ENCODE measurements at regions not wholly inside any gene's neighbourhood (a gene's known extent, or its start where the extent isn't known, plus 50 kb on each side); places are given as distances from the start of the nearest gene placed in this dataset.

DNA sequence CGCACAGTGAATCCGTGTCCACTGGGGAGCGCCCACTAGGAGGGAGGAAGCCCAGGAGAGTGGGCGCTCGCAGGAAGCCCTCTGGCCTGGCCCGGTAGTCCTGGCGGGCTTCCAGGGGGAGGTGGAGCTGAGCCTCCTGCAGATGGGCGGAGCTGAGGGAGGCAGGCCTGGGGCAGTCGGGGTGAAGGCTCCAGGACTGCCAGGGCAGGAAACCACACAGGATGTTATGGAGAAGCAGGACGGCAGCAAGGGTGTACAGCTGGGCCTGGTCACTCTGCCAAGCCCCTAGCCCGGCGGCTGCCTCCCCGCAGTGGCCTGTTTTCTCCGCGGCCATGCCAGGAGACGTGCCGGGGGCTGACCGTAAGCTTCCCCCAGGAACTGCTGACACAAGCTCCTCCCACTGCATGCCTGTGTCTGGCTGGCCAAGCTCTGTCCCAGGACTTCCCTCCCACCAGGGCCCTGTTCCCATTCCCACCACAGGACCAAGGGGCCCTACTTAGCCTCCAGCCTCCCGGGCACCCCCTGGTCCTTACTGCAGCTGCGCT is 143.4 kb upstream of the C14orf180 start:
- no CpG with 5 or more reads among the region's 20 CpGs for WGBS (ENCODE audit: insufficient coverage, insufficient read length)
- DNase-seq (ENCODE audit: low read depth, low spot score): no peak
- Histone ChIP-seq H3K36me3 (ENCODE audit: control insufficient read depth, insufficient read depth, low read length) (no peaks in the 10 kb centered on the region), H3K27ac (ENCODE audit: low read length) (no peak overlapping the region), H3K4me1 (ENCODE audit: control insufficient read depth, insufficient read depth, low read length) (peaks cover 2% of the 10 kb centered on the region), H3K27me3 (ENCODE audit: control insufficient read depth, insufficient read depth, low read length) (no peaks in the 10 kb centered on the region), H3K4me3 (ENCODE audit: low read length) (no peak overlapping the region), H3K9me3 (ENCODE audit: control insufficient read depth, insufficient read depth, low read length) (no peaks in the 10 kb centered on the region)

DNA sequence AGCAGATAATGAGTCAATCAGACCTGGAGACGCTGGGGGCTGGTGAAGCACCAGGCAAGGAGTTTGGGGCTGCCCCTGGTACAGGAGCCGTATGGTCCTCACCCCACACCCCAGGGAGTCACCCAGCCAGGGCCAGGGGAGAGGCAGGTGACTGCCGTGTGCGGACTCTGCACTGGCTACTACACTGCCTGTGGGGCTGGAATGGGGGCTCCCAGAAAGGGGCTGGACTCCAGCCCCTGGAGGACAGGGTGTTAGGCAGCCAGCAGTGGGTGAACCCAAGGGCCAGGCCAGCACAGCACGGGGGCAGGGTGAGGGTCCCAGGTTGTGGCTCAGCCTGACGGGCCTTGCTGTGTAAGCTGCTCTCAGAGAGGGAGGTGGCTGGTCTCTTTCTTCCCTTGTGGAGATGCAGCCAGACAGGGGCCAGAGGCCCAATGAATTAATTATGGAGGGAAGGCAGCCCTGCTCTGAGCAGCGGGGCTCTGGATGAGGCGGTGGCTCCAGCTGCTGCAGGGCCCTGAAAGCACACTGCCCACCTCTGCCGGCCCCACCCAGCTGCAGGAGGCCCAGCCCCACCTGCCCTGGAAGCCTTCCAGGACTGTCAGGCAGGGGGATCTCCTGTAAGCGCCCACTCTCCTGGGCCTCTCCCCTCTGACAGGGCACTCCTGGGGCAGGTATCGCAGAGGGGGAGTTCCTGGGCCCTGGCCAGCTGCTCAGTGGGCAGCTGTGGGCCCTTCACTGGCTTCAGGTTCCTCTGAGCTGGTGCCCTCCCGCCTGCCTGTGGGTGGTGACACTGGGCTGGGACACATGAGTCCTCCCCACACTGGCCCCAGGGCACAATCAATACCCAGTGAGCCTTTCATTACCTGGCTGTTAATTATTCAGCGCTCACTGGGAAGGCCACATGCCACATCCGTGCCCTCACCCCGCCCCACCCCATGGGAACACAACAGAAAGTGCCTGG is 142.5 kb upstream of the C14orf180 start:
- WGBS (ENCODE audit: insufficient coverage, insufficient read length): no CpG with 5 or more reads among the region's 15 CpGs
- Histone ChIP-seq H3K27ac (ENCODE audit: low read length) (no peak overlapping the region), H3K9me3 (ENCODE audit: control insufficient read depth, insufficient read depth, low read length) (no peaks in the 10 kb centered on the region), H3K36me3 (ENCODE audit: control insufficient read depth, insufficient read depth, low read length) (no peaks in the 10 kb centered on the region), H3K27me3 (ENCODE audit: control insufficient read depth, insufficient read depth, low read length) (no peaks in the 10 kb centered on the region), H3K4me1 (ENCODE audit: control insufficient read depth, insufficient read depth, low read length) (peaks cover 2% of the 10 kb centered on the region), H3K4me3 (ENCODE audit: low read length) (no peak overlapping the region)
- DNase-seq (ENCODE audit: low read depth, low spot score): no peak

DNA sequence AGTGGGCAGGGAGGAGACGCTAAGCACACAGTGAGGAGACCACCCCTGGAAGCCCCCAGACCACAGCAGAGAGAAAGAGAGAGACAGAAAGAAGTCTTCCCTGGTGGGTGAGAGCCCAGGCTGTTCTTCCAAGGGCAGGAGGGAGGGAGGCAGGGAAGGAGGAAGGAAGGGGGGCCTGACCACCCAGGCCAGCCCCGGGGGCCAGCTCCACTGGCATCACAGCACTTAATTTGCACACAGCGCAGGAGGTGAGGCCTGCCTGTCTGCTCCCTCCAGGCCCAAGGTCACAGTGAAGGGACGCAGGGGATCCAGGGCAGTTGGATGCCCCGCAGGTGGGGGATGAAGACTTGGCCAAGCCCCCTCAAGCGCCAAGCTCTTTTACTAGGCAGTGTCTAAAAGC is 141.9 kb upstream of the C14orf180 start:
- H3K36me3 ChIP-seq (ENCODE audit: control insufficient read depth, insufficient read depth, low read length): no peaks in the 10 kb centered on the region
- H3K4me1 ChIP-seq (ENCODE audit: control insufficient read depth, insufficient read depth, low read length): peaks cover 2% of the 10 kb centered on the region; the same call in 1 of the 2 replicates
- no peaks in the 10 kb centered on the region for H3K9me3 ChIP-seq (ENCODE audit: control insufficient read depth, insufficient read depth, low read length)
- no peaks in the 10 kb centered on the region for H3K27me3 ChIP-seq (ENCODE audit: control insufficient read depth, insufficient read depth, low read length)
- no peak for DNase-seq (ENCODE audit: low read depth, low spot score)
- no CpG with 5 or more reads among the region's 6 CpGs for WGBS (ENCODE audit: insufficient coverage, insufficient read length)
- H3K4me3 ChIP-seq (ENCODE audit: low read length): no peak overlapping the region
- H3K27ac ChIP-seq (ENCODE audit: low read length): no peak overlapping the region

DNA sequence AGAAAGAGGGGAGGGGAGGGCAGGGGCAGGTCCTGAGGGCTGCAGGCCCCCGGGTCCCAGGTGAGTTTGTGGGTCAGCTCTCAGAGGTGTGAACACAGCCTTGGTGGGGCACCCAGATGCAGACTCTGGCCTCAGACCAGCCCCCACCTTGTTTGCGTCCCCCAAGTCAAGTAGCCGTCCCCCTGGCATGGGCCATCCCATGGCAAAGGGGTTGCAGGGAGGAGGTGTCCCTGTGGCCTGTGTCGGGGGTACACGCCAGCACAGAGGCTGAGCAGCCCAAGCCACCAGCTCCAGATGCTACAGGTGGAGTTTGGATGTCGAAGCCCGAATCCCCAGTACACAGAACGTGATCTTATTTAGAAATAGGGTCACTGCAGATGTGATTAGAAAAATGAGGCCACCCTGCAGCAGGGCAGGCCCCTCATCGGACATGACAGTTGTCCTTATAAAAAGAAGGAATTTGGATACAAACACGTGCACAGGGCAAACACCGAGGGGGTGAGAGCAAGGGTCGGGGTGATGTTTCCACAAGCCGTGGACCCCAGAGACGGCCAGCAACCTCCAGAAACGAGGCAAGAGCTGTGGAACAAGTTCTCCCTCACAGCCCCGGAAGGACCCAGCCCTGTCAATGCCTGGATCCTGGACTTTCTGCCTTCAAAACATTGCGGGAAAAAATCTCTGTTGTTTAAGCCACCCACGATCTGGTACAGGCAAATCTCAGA is 141.2 kb upstream of the C14orf180 start:
- no peak for DNase-seq (ENCODE audit: low read depth, low spot score)
- no peak overlapping the region for H3K4me3 ChIP-seq (ENCODE audit: low read length)
- no peak overlapping the region for H3K27ac ChIP-seq (ENCODE audit: low read length)
- no peaks in the 10 kb centered on the region for H3K27me3 ChIP-seq (ENCODE audit: control insufficient read depth, insufficient read depth, low read length)
- WGBS (ENCODE audit: insufficient coverage, insufficient read length): no CpG with 5 or more reads among the region's 18 CpGs
- H3K9me3 ChIP-seq (ENCODE audit: control insufficient read depth, insufficient read depth, low read length): no peaks in the 10 kb centered on the region
- no peaks in the 10 kb centered on the region for H3K36me3 ChIP-seq (ENCODE audit: control insufficient read depth, insufficient read depth, low read length)
- H3K4me1 ChIP-seq (ENCODE audit: control insufficient read depth, insufficient read depth, low read length): peaks cover 3% of the 10 kb centered on the region

DNA sequence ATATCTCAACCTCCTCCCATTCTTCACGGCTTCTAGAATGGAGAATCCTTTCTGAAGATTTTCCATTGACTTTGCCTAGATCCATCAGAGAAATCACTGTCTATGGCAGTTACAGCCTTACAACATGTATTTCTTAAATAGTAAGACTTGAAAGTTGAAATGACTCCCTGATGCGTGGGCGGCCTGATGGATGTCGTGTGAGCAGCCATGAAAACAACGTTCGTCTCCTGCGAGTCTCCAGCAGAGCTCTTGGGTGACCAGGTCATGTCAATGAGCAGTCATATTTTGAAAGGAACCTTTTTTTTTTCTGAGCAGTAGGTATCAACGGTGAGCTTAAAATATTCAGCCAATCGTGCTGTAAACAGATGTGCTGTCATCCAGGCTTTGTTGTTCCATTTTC is 139.9 kb upstream of the C14orf180 start:
- Histone ChIP-seq H3K4me3 (ENCODE audit: low read length) (no peak overlapping the region), H3K27me3 (ENCODE audit: control insufficient read depth, insufficient read depth, low read length) (no peaks in the 10 kb centered on the region), H3K9me3 (ENCODE audit: control insufficient read depth, insufficient read depth, low read length) (no peaks in the 10 kb centered on the region), H3K4me1 (ENCODE audit: control insufficient read depth, insufficient read depth, low read length) (peaks cover 3% of the 10 kb centered on the region), H3K36me3 (ENCODE audit: control insufficient read depth, insufficient read depth, low read length) (no peaks in the 10 kb centered on the region), H3K27ac (ENCODE audit: low read length) (no peak overlapping the region)
- WGBS (ENCODE audit: insufficient coverage, insufficient read length): no CpG with 5 or more reads among the region's 9 CpGs
- no peak for DNase-seq (ENCODE audit: low read depth, low spot score)

DNA sequence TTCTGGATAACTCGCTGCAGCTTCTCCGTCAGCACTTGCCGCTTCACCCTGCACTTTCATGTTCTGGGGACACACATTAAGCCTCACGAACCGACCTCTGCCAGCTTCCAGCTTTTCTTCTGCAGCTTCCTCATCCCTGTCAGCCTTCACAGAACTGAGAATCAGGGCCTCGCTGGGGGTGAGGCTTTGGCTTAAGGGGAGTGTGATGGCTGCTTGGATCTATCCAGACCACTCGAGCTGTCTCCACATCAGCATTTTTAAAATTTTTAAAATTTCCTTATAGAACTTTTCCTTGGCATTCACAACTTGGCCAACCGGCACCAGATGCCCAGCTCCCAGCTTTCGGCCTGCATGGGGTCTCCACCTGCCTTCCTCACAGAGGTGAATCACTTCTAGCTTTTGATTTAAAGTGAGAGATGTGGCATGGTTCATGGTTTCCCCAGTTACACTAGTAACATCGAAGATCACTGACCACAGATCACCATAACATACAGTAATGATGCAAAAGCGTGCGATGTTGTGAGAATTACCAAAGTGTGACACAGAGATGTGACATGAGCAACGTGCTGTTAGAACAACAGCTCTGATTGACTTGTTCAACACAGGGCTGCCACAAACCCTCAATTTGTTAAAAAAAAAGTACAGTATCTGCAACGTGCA is 139.1 kb upstream of the C14orf180 start:
- Histone ChIP-seq H3K27ac (ENCODE audit: low read length) (no peak overlapping the region), H3K9me3 (ENCODE audit: control insufficient read depth, insufficient read depth, low read length) (no peaks in the 10 kb centered on the region), H3K4me3 (ENCODE audit: low read length) (no peak overlapping the region), H3K36me3 (ENCODE audit: control insufficient read depth, insufficient read depth, low read length) (no peaks in the 10 kb centered on the region), H3K27me3 (ENCODE audit: control insufficient read depth, insufficient read depth, low read length) (no peaks in the 10 kb centered on the region), H3K4me1 (ENCODE audit: control insufficient read depth, insufficient read depth, low read length) (peaks cover 3% of the 10 kb centered on the region)
- WGBS (ENCODE audit: insufficient coverage, insufficient read length): no CpG with 5 or more reads among the region's 14 CpGs
- DNase-seq (ENCODE audit: low read depth, low spot score): no peak

DNA sequence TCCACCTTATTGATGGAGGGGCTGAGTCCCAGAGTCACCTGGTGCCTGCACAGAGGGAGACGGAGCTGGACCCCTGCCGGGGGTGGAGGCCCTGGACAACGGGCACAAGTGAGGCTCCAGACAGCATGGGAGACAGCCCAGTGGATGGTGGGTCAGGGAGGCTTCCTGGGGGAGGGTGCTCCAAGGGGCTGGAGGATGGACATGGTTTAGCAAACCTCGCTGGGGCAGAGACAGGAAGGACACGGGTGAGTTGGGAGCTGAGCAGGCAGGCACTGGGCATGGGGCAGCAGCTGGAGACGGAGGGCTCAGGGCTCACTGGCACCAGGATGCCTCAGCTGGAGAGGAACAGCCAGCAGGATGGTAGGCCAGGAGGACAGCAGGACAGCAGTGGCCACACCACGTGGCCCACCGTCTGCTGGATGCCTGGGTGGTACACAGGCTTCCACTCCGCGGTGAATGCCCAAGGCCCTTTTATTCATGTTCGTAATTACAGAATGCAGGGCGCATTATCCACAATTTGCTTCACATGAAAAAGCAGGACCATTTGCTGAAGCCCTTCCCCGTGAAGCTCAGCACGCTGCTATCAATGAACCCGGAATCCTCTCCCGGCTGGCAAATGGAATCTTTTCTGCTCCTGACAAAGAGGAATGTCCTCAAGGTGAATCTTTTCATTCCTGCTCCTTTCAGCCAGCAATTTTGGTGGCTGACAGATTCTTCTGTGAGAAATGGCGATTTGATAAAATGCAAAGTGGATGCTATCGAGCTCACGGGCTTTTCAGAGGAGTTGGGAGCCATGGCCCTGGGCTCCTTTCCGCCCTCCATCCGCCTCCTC is 138.1 kb upstream of the C14orf180 start:
- DNase-seq (ENCODE audit: low read depth, low spot score): no peak
- Histone ChIP-seq H3K4me1 (ENCODE audit: control insufficient read depth, insufficient read depth, low read length) (peaks cover 2% of the 10 kb centered on the region), H3K9me3 (ENCODE audit: control insufficient read depth, insufficient read depth, low read length) (no peaks in the 10 kb centered on the region), H3K27me3 (ENCODE audit: control insufficient read depth, insufficient read depth, low read length) (no peaks in the 10 kb centered on the region), H3K4me3 (ENCODE audit: low read length) (no peak overlapping the region), H3K36me3 (ENCODE audit: control insufficient read depth, insufficient read depth, low read length) (no peaks in the 10 kb centered on the region), H3K27ac (ENCODE audit: low read length) (no peak overlapping the region)
- WGBS (ENCODE audit: insufficient coverage, insufficient read length): no CpG with 5 or more reads among the region's 21 CpGs

DNA sequence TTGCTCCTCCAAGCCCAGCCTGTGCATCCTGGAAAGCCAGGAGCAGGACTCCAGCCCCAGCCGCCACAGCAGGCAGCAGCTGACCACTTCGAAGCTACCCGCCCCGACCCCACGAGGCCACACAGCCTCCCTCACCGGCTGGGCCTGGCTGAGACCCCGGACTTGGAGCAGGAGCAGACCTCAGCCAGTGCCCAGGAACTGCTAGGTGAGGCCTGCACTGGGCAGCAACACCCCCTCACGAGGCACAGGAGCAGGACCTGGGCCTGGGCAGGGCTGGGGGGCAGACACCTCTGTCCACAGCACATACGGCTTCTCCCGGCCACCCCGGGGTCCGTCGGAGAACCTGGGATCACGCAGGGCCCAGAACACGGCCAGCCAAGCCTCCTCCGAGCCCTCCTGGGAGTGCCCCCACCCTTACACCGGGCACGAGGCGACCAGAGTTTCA is 137.4 kb upstream of the C14orf180 start:
- no peaks in the 10 kb centered on the region for H3K9me3 ChIP-seq (ENCODE audit: control insufficient read depth, insufficient read depth, low read length)
- H3K27ac ChIP-seq (ENCODE audit: low read length): no peak overlapping the region
- no peak for DNase-seq (ENCODE audit: low read depth, low spot score)
- no peaks in the 10 kb centered on the region for H3K36me3 ChIP-seq (ENCODE audit: control insufficient read depth, insufficient read depth, low read length)
- no peaks in the 10 kb centered on the region for H3K27me3 ChIP-seq (ENCODE audit: control insufficient read depth, insufficient read depth, low read length)
- peaks cover 2% of the 10 kb centered on the region; the same call in 1 of the 2 replicates for H3K4me1 ChIP-seq (ENCODE audit: control insufficient read depth, insufficient read depth, low read length)
- no peak overlapping the region for H3K4me3 ChIP-seq (ENCODE audit: low read length)
- no CpG with 5 or more reads among the region's 19 CpGs for WGBS (ENCODE audit: insufficient coverage, insufficient read length)

DNA sequence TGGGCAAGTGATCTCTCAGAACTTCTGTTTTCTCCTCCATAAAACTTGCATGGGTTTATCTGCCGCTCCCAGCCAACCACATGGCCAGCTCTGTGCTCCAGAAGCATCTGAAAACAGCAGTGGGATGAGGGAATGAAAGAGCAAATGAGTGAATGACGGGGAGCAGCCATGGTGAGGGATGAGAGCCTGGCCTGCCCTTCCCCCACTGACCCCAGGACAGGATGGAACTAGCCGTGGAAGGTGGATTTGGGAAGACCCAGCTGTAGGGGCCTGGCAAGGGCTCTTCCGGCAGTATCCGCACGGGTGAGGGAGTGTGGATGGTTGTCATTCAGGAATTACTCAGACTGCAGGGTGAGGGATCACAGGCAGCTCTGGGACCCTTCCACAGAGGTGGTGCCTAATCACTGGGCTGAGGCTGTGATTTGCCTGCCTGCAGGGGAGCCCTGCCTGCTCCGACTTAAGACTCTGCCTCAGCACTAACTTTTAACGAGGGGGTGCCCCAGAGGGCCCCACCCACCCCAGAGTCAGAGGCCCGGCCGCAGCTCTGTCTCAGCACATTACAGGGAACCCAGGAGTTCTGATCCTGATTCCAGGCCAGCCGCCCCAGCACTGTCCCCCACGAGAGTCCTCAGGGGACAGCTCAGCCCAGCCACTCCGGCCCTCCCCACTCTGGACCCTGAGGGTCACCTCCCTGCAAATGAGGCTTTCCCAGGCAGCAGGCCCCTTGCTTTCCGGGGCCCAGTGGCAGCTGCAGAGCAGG is 136.8 kb upstream of the C14orf180 start:
- Histone ChIP-seq H3K27me3 (ENCODE audit: control insufficient read depth, insufficient read depth, low read length) (no peaks in the 10 kb centered on the region), H3K27ac (ENCODE audit: low read length) (no peak overlapping the region), H3K4me3 (ENCODE audit: low read length) (no peak overlapping the region), H3K9me3 (ENCODE audit: control insufficient read depth, insufficient read depth, low read length) (no peaks in the 10 kb centered on the region), H3K36me3 (ENCODE audit: control insufficient read depth, insufficient read depth, low read length) (no peaks in the 10 kb centered on the region), H3K4me1 (ENCODE audit: control insufficient read depth, insufficient read depth, low read length) (peaks cover 2% of the 10 kb centered on the region; the same call in 1 of the 2 replicates)
- DNase-seq (ENCODE audit: low read depth, low spot score): no peak
- WGBS (ENCODE audit: insufficient coverage, insufficient read length): no CpG with 5 or more reads among the region's 14 CpGs

Data from iPS DF 6.9 (cell line).